Caco-2 (cell line): ENCODE measurements at regions not wholly inside any gene's neighbourhood (a gene's known extent, or its start where the extent isn't known, plus 50 kb on each side); places are given as distances from the start of the nearest gene placed in this dataset.

ENCODE experiments used
- BruUV-seq: library from RNA; stranded (reverse); fragments of 400-500 nt; replicated peaks from 2 replicates; lab custom pipeline; 2021; lab: Mats Ljungman, UMichigan
- CTCF ChIA-PET: fragments of 300-600 bp; sonication (Branson Sonifier 250); formaldehyde crosslinking; loops from one replicate; lab custom pipeline; 2022; ENCODE audit warnings: antibody characterized with exemption; lab: Charles Lee
- POLR2A ChIA-PET: fragments of 300-600 bp; sonication (Branson Sonifier 250); formaldehyde crosslinking; loops from one replicate; lab custom pipeline; 2022; ENCODE audit warnings: antibody characterized with exemption; lab: Charles Lee
- DNase-seq, 2 experiments: peaks; one replicate each; pipeline versions ENCODE4 v3.0.0 to v3.0.0-alpha.2; 2020 to 2022
- H3K27me3 ChIP-seq: replicated peaks from 2 replicates; pipeline ENCODE4 v1.6.0; 2011; ENCODE audit warnings: low read length; ENCODE audit not compliant: control insufficient read depth, insufficient read depth
- H3K36me3 ChIP-seq: 2 replicates; pipeline ENCODE4 v1.5.1; 2011; ENCODE audit warnings: low read length; ENCODE audit not compliant: control insufficient read depth, insufficient read depth
- H3K4me1 ChIP-seq: fragments of 250-450 bp; sonication (Bioruptor Pico); 2 replicates; pipeline ENCODE4 v1.5.1; 2020; ENCODE audit warnings: mild to moderate bottlenecking
- H3K4me3 ChIP-seq: 2 replicates; pipeline ENCODE4 v1.5.1; 2011; ENCODE audit warnings: low read depth, mild to moderate bottlenecking, control low read depth, low read length
- H3K9me3 ChIP-seq: fragments of 250-450 bp; sonication (Bioruptor Pico); 2 replicates; pipeline ENCODE4 v1.5.1; 2020; ENCODE audit warnings: mild to moderate bottlenecking, moderate library complexity
- H3K27ac Mint-ChIP-seq: one replicate; pipeline ENCODE4 v1.8.0; 2022; ENCODE audit warnings: mixed read lengths; ENCODE audit not compliant: unreplicated experiment
- H3K27me3 Mint-ChIP-seq: one replicate; pipeline ENCODE4 v1.8.0; 2022; ENCODE audit warnings: mixed read lengths; ENCODE audit not compliant: insufficient read depth, unreplicated experiment
- H3K36me3 Mint-ChIP-seq: one replicate; pipeline ENCODE4 v1.8.0; 2022; ENCODE audit warnings: mild to moderate bottlenecking, mixed read lengths; ENCODE audit not compliant: insufficient read depth, unreplicated experiment
- H3K4me1 Mint-ChIP-seq: one replicate; pipeline ENCODE4 v1.8.0; 2022; ENCODE audit warnings: low read depth, mixed read lengths; ENCODE audit not compliant: unreplicated experiment
- H3K4me3 Mint-ChIP-seq: one replicate; pipeline ENCODE4 v1.8.0; 2022; ENCODE audit warnings: mild to moderate bottlenecking, moderate library complexity, mixed read lengths; ENCODE audit not compliant: unreplicated experiment
- H3K9me3 Mint-ChIP-seq: one replicate; pipeline ENCODE4 v1.8.0; 2022; ENCODE audit warnings: mixed read lengths; ENCODE audit not compliant: unreplicated experiment
- intact Hi-C: fragments of 100-400 bp; cut with micrococcal nuclease; formaldehyde crosslinking; loops from one replicate; pipeline ENCODE4 v1.10.0; 2022; ENCODE audit not compliant: unreplicated experiment
- TF ChIP-seq, protein P1 (sequence below), 2 experiments: fragments of 200-600 bp in 1 of 2; IDR thresholded peaks; 1 replicate in 1 of 2; 2 replicates in 1 of 2; pipeline versions ENCODE4 v1.5.1 to v1.8.0; 2011 to 2022; ENCODE audit warnings: antibody characterized with exemption in 1 of 2, control low read depth in 1 of 2, inconsistent platforms in 1 of 2, low read depth in 1 of 2, low read length in 1 of 2, mild to moderate bottlenecking in 1 of 2, moderate library complexity in 1 of 2; ENCODE audit not compliant: insufficient read depth in 1 of 2, severe bottlenecking in 1 of 2, unreplicated experiment in 1 of 2

DNA sequence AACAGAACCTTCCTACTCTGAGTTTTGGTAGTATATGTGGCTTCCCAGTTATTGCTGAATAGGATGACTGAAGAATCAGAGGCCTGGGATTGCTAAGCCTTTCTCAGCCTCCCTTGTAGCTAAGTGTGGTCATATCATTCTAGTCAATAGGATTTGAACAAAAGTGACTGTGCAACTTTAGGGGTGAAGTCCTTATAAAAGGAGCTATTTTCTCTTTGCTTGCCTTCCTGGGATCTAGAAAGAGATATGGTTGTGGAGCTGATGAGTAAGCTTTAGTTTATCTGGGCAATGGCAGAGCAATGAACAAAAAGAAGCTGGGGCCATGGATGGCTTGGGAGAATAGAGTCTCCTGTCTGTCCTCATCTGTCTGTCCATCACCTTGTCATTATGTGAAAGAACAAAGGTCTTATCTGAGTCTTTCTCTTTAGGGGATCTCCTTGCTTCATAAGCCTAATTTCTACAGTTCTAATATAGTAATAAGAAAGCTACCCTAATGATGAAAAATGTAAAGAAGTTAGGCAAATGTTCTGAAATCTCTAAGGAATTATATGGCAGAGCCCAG, 91.5 kb downstream of the TENT5C start:
- TF ChIP-seq, protein P1, sequence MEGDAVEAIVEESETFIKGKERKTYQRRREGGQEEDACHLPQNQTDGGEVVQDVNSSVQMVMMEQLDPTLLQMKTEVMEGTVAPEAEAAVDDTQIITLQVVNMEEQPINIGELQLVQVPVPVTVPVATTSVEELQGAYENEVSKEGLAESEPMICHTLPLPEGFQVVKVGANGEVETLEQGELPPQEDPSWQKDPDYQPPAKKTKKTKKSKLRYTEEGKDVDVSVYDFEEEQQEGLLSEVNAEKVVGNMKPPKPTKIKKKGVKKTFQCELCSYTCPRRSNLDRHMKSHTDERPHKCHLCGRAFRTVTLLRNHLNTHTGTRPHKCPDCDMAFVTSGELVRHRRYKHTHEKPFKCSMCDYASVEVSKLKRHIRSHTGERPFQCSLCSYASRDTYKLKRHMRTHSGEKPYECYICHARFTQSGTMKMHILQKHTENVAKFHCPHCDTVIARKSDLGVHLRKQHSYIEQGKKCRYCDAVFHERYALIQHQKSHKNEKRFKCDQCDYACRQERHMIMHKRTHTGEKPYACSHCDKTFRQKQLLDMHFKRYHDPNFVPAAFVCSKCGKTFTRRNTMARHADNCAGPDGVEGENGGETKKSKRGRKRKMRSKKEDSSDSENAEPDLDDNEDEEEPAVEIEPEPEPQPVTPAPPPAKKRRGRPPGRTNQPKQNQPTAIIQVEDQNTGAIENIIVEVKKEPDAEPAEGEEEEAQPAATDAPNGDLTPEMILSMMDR (IDR thresholded peaks at IDR 0.05; ENCODE audit: insufficient read depth in 1 of 2, low read depth in 1 of 2, low read length in 1 of 2, severe bottlenecking in 1 of 2, unreplicated experiment in 1 of 2) = no peak
- Mint-ChIP-seq H3K27ac (no peak overlapping the region), H3K4me3 (no peak overlapping the region), H3K27me3 (no peaks in the 10 kb centered on the region), H3K9me3 (no peaks in the 10 kb centered on the region), H3K4me1 (no peaks in the 10 kb centered on the region), H3K36me3 (no peaks in the 10 kb centered on the region)
- DNase-seq = no peak
- ChIA-PET CTCF (no interaction called here), POLR2A (no interaction called here)
- Histone ChIP-seq H3K4me3 (no peak overlapping the region), H3K36me3 (no peaks in the 10 kb centered on the region), H3K27me3 (no peaks in the 10 kb centered on the region), H3K4me1 (no peaks in the 10 kb centered on the region), H3K9me3 (no peaks in the 10 kb centered on the region)
- no TSS peak for BruUV-seq
- intact Hi-C loops = no loop called here

DNA sequence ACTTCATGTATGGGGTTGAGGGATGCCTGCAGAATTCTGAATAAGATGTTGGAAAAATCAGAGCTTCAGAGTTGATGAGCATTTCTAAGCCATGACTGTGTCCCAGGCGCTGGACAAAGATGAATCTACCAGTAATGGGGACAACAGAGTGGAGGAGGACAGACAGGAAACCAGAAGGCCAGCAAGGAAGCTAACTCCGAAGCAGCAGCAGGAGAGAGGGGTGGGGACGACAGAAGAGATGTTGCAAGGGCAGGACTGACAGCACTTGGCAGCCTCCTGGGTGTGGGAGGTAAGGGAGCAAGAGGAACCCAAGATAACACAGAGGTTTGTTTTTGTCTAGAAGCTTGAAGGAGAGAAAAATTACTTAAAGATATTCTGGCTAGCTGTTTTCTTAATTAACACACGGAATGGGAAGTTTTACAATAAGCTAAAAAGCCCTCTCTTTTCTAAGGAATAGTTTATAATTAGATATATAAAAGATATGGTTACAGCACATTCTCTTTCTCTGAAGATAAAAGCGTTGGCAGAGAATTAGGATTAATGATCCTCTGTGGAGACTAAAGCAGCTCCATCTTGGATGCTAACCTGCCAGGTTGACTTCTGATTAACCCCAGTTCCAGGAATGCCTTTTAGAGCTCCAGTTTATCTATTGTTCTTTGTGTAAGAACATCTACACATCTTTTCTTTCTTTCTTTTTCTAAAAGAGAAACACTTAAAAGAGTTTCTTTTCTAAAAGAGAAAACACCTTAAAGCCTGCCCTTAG, 92.7 kb downstream of the TENT5C start:
- Mint-ChIP-seq H3K27ac (no peak overlapping the region), H3K9me3 (no peaks in the 10 kb centered on the region), H3K4me3 (no peak overlapping the region), H3K27me3 (no peaks in the 10 kb centered on the region), H3K36me3 (no peaks in the 10 kb centered on the region), H3K4me1 (no peaks in the 10 kb centered on the region)
- no peaks in the 10 kb centered on the region for H3K36me3 ChIP-seq
- ChIA-PET CTCF (no interaction called here), POLR2A (no interaction called here)
- H3K4me1 ChIP-seq = no peaks in the 10 kb centered on the region
- H3K9me3 ChIP-seq = no peaks in the 10 kb centered on the region
- TF ChIP-seq, protein P1 (IDR thresholded peaks at IDR 0.05; ENCODE audit: insufficient read depth in 1 of 2, low read depth in 1 of 2, low read length in 1 of 2, severe bottlenecking in 1 of 2, unreplicated experiment in 1 of 2) = no peak
- no peaks in the 10 kb centered on the region for H3K27me3 ChIP-seq
- no TSS peak for BruUV-seq
- no peak overlapping the region for H3K4me3 ChIP-seq
- intact Hi-C loops = no loop called here
- no peak for DNase-seq

DNA sequence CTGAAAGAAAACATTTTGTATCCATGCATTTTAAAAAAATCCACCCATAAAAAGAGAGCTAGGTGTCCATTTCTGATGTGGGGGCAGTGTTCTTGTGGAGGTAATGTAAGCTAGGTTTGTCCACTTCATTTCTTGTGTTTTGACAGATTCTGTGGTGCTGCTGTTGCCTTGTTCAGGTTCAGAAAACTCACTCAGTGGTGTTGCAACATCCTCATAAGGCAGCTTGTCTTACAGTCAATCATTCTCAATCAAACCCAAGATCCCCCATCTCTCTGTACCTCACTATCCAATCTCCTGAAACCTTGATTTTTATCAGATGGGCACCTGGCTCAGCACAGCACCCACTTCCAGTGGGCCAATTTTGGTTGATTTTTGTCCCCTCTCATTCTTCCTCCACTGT, 94.1 kb downstream of the TENT5C start:
- CTCF ChIA-PET = no interaction called here
- no peaks in the 10 kb centered on the region for H3K36me3 ChIP-seq
- H3K27me3 ChIP-seq = no peaks in the 10 kb centered on the region
- Mint-ChIP-seq H3K4me1 (no peaks in the 10 kb centered on the region), H3K27me3 (no peaks in the 10 kb centered on the region), H3K27ac (no peak overlapping the region), H3K36me3 (no peaks in the 10 kb centered on the region), H3K4me3 (no peak overlapping the region), H3K9me3 (no peaks in the 10 kb centered on the region)
- DNase-seq = no peak
- BruUV-seq = no TSS peak
- intact Hi-C loops = no loop called here
- H3K4me1 ChIP-seq = no peaks in the 10 kb centered on the region
- POLR2A ChIA-PET = no interaction called here
- no peak overlapping the region for H3K4me3 ChIP-seq
- TF ChIP-seq, protein P1 (IDR thresholded peaks at IDR 0.05; ENCODE audit: insufficient read depth in 1 of 2, low read depth in 1 of 2, low read length in 1 of 2, severe bottlenecking in 1 of 2, unreplicated experiment in 1 of 2) = no peak
- H3K9me3 ChIP-seq = no peaks in the 10 kb centered on the region
